ENCODE measurements at regions not wholly inside any gene's neighbourhood (a gene's known extent, or its start where the extent isn't known, plus 50 kb on each side); places are given as distances from the start of the nearest gene placed in this dataset.

- Histone ChIP-seq H3K27me3 (ENCODE audit: control insufficient read depth in 2 of 2, insufficient read depth in 2 of 2, low read length in 2 of 2) (no peaks in the 10 kb centered on the region), H3K79me2 (ENCODE audit: control insufficient read depth, insufficient read depth, low read length) (no peaks in the 10 kb centered on the region), H3K4me1 (ENCODE audit: control insufficient read depth, extremely low read depth, insufficient read depth, low read length) (no peaks in the 10 kb centered on the region), H3K36me3 (ENCODE audit: control insufficient read depth in 2 of 2, extremely low read depth in 1 of 2, insufficient read depth in 2 of 2, low read length in 2 of 2) (no peaks in the 10 kb centered on the region), H3K4me3 (replicated peaks in 1 of 3; ENCODE audit: insufficient read depth in 1 of 3, low read depth in 1 of 3, low read length in 3 of 3) (no peak overlapping the region), H3K9me1 (replicated peaks; ENCODE audit: control insufficient read depth, extremely low read depth, insufficient read depth, low read length) (no peaks in the 10 kb centered on the region), H2AFZ (ENCODE audit: low read depth, low read length) (no peak overlapping the region), H3K9me3 (replicated peaks; ENCODE audit: control insufficient read depth, insufficient read depth, low read length) (peaks cover 2% of the 10 kb centered on the region), H3K4me2 (ENCODE audit: insufficient read depth, low read length) (no peak overlapping the region), H3K9ac (replicated peaks; ENCODE audit: extremely low read depth, insufficient read depth, low read length) (no peak overlapping the region), H3K27ac (ENCODE audit: insufficient read depth, low read depth, low read length) (no peak overlapping the region), H4K20me1 (replicated peaks; ENCODE audit: control insufficient read depth, extremely low read depth, insufficient read depth, low read length) (no peaks in the 10 kb centered on the region)
- DNase-seq (ENCODE audit: low read depth, low spot score) (no peak), FAIRE-seq (no peak)
- dilution Hi-C loops (cut with MboI; ENCODE audit: extremely low pct_ligation_motif_present, low sequenced_read_pairs) (no loop called here), intact Hi-C loops (cut with micrococcal nuclease) (no loop called here)
- ChIA-PET CTCF (no interaction called here), POLR2A (no interaction called here)
- TF ChIP-seq JUN (IDR thresholded peaks at IDR 0.05; ENCODE audit: borderline replicate concordance, insufficient read depth, insufficient read length, low read depth) (no peak), GATA2 (IDR thresholded peaks at IDR 0.05; ENCODE audit: insufficient read depth, insufficient read length, low read depth, low read length) (no peak), POLR2AphosphoS5 (IDR thresholded peaks at IDR 0.05; ENCODE audit: insufficient read depth, low read depth, low read length) (no peak), CTCF (IDR thresholded peaks at IDR 0.05; ENCODE audit: extremely low read depth in 1 of 2, insufficient read depth in 1 of 2, low read depth in 1 of 2, low read length in 2 of 2) (no peak), MYC (IDR thresholded peaks at IDR 0.05; ENCODE audit: low read depth, low read length) (no peak), POLR2A (IDR thresholded peaks at IDR 0.05; ENCODE audit: low read depth, low read length) (no peak), MAX (IDR thresholded peaks at IDR 0.05; ENCODE audit: insufficient read depth, insufficient read length) (no peak), EZH2 (IDR thresholded peaks at IDR 0.05; ENCODE audit: borderline replicate concordance, low read depth, low read length, severe bottlenecking) (no peak), FOS (IDR thresholded peaks at IDR 0.05; ENCODE audit: borderline replicate concordance, insufficient read depth, low read length) (no peak)
- BruUV-seq (replicated peaks) = no TSS peak
These were observed 223.7 kb downstream of the DMRT2 start for GRCh38 chr9:1273859-1274258.

Measured in endothelial cell of umbilical vein (primary cell).